ENCODE measurements at regions not wholly inside any gene's neighbourhood (a gene's known extent, or its start where the extent isn't known, plus 50 kb on each side); places are given as distances from the start of the nearest gene placed in this dataset.
A peak's percentile ranks its signal among the peaks of the same experiment; 100 is the strongest.
"Not testable (repeated sequence)": the region's sequence is repeated elsewhere in the genome, so short reads cannot be mapped to it uniquely, and the experiment has no call there.

DNA sequence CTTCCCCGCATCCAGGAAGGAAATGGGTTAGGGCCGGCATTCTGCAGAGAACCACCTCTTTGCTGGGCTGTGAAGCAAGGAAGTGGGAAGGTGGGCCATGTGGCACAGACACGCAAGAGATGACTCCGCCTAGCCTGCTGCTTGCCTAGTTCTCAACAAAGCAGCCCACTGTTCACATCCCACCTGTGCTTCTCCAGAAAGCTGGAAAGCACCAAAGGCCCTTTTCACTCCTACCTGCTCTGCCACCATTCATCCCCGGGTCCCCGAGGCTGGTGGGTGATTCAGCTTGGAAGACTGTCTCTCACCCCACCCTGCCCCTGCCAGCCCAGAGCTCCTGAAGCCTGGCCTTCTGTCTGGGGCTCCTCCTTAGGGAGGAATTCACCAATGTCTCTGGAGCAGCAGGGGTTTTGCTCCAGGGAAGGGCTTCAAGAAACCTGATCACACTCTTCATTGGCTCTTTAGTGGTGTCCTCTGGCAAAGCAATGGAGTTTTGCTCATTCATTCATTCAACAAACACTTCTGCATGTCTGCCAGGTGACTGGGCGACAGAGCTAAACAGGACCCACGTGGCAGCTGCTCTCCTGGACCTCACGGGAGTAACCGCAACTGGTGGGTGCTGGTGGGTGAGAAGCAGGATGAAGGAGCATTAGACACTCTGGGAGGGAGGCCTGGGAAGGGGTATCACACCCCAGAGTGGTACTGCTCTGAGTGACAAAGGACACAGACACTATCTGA lies 145.4 kb upstream of the TLE3 start:
- DNase-seq, result no peak

DNA sequence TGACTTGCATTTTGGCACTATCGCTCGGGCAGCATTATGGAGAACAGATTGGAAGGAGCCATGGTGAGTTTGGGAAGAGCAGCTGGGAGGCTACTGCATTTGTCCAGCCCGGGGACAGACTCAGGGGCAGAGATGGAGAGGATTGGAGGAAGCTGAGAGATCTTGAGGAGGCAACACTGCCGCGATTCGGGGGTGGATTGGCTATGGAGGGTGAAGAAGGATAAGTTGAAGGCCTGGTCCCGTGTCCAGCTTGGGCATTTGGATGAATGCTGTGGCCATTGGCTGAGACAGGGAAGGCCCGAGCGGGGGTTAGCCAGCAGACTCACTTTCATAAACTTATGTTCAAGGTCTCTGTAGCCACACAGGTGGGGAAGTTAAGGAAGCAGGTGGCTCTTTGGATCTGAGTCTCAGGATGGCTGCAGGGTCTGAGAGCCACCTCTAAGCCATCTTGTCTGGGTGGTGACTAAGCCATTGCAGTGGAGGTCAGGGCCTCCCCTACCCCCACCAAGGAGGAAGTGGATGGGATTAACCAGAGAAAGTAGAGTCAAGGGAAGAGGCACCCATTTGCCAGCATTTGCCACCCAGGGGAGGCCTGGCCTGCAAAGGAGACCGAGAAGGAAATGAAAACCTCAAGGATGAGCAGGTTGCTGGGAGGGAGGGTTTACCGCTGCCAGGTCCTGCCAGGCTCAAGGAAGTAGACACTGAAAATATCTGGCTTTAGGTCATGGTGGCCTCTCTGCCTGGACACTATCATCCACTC lies 144.0 kb upstream of the TLE3 start:
- no peak for DNase-seq

- no peak for DNase-seq
These were observed 143.2 kb upstream of the TLE3 start for GRCh38 chr15:70240820-70241430.

GRCh38 chr15:70240082-70240481 lies 142.4 kb upstream of the TLE3 start:
- no peak for DNase-seq

GRCh38 chr15:70238917-70239316 lies 141.2 kb upstream of the TLE3 start:
- no peak for DNase-seq

DNA sequence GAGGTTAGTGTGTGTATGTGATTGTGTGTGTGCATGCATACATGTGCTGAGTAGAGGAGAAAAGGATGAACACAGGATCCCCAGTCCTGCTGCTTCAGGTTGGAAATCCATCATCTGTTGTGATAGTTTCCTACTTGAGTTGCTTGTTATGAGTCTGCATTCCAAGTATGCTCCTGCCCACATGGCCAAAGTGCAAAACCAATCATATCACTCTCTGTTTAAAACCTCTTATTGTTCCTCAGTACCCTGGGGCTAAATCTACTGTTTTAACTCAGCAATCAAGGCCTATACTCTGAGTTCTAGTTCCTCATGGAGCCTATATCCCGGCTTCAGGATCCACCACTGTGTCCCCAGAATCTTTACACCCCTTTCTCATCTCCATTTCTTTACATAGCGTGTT lies 139.9 kb upstream of the TLE3 start:
- DNase-seq, result no peak

GRCh38 chr15:70236341-70237086 lies 138.8 kb upstream of the TLE3 start:
- peak; percentile 76 for DNase-seq

GRCh38 chr15:70235347-70235746 lies 137.6 kb upstream of the TLE3 start:
- DNase-seq, result no peak

DNA sequence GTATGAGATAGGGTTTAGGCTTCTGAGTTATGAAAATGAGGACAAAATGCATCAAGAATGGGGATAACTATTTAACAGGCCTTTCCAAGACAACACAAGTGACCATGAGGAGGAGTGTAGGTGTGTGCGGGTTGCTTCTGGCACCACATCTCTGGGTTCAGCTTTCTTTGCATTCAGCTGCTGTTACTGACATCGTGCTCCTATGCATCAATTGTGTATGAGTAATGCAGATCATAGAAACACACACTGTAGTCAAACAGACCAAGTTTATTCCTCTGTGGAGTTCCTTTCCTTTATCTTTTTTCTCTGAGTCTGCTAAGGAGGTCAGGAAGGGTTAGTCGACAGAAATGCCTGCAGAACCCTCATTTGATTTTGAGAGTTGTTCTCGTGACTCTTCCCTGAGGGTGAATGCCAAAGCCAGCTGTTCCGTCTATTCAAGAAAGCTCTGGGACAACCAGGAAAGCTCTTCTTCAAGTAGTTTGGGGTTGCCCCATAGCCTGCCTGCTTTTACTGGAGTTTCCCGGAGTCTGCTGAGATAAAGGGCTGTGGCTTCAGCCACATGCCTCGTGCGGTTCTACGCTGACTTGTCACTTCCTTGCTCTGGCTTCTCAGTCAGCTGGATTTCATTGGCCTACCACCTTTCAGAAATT lies 136.7 kb upstream of the TLE3 start:
- DNase-seq, result peak; percentile 84

DNA sequence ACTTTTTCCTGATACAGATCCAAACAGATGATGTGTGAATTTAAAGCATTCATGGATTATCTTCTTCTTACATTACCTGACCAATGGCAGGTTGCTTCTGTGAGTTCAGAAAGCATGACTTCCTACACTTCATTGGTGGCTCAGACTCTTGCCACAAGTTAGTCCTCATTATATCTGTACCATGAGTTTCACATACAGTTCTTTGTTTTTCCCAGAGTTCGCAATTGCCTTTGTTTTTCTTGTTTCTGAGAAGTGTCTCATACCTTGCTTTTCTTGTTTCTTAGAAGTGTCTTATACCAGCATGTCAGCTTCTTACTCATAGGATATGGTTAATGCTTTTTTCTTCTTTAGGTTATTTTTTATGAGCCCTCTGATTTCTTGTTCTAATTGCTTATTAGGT lies 133.8 kb upstream of the TLE3 start:
- DNase-seq, result no peak

DNA sequence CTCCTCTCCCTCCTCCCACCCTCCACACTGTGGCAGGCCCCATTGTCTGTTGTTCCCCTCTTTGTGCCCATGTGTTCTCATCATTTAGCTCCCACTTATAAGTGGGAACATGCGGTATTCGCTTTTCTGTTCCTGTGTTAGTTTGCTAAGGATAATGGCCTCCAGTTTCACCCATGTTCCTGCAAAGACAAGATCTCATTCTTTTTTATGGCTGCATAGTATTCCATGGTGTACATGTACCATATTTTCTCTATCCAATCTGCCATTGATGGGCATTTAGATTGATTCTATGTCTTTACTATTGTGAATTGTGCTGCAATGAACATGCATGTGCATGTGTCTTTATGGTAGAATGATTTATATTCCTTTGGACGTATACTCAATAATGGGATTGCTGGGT lies 130.2 kb upstream of the TLE3 start:
- DNase-seq, result not testable (repeated sequence)

- no peak for DNase-seq
These were observed 129.4 kb upstream of the TLE3 start for GRCh38 chr15:70227147-70227546.

DNA sequence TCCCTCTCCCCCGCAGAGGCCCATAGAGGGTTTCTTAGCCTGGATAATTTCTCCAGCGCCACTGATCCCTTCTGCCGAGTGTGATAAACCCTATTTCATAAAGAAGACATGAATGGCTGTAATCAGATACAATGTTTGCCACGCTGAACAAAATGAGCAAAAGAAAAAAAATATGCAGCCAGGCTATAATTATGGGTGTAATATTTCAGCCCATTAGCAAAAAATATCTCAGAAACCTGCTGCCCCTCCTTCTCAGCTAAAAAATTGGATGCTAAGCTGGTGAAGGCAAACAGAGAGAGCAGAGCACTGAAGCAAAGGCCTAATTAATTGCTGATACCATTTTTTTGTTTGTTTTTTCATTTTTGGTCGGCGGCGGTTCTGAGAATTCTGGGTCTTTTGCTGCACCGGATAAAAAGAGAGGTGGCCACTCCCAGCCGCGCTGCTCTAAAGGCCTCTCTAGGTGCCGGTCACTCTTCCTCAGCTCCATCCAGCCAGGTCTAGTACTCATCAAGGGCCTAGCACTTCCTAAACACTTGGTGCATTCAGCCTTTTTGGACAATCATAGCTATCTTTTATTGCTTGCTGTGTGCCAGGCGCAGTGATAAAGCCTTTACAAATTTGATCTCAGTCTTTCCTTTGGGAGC lies 128.7 kb upstream of the TLE3 start:
- DNase-seq, result no peak

GRCh38 chr15:70225416-70225815 lies 127.7 kb upstream of the TLE3 start:
- DNase-seq, result no peak

- peak; percentile 18 for DNase-seq
These were observed 124.9 kb upstream of the TLE3 start for GRCh38 chr15:70222606-70223005.

DNA sequence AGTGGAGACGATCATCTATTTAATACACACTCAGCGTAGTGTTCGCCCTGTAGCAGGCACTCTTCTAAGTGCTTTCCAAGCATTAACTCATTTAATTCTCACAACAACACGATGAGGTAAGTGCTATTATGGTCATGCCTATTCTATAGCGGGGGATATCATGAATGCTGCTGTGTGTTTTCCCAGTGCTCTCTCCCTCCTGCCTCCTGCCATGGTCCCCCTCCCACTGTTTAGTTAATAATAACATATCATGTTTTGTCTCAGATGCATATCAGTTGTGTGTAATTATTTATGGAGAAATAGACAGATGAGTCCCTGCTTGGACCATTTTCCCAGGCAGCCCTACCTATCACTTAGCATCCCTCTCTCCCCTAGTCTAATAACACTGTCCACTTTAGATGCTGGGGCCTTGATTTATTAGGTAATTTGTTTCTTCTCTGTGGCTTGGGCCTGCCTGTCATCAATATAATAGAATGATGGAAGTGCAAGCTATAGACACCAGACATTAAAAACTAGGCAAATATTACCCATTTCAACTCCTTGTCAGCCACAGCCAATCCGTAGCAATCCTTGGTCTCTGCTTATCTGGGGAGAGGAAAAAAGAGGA lies 122.9 kb upstream of the TLE3 start:
- no peak for DNase-seq

DNA sequence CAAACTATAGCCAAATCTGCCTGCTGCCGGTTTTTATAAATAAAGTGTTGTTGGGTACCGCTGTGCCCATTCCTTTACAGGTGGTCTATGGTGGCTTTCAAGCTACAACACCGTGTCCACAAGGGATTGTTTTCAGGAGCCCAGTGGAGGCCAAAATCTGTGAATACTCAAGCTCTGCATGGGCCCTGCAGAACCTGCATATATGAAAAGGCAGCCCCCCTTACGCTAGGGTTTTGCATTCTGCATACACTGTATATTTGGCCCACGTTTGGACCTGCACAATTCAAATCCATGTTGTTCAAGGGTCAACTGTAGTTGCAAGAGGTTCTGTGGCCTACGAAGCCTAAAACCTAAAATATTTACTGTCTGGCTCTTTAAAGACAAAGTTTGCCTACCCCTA lies 122.2 kb upstream of the TLE3 start:
- DNase-seq, result no peak

GRCh38 chr15:70219256-70219895 lies 121.7 kb upstream of the TLE3 start:
- DNase-seq, result no peak

DNA sequence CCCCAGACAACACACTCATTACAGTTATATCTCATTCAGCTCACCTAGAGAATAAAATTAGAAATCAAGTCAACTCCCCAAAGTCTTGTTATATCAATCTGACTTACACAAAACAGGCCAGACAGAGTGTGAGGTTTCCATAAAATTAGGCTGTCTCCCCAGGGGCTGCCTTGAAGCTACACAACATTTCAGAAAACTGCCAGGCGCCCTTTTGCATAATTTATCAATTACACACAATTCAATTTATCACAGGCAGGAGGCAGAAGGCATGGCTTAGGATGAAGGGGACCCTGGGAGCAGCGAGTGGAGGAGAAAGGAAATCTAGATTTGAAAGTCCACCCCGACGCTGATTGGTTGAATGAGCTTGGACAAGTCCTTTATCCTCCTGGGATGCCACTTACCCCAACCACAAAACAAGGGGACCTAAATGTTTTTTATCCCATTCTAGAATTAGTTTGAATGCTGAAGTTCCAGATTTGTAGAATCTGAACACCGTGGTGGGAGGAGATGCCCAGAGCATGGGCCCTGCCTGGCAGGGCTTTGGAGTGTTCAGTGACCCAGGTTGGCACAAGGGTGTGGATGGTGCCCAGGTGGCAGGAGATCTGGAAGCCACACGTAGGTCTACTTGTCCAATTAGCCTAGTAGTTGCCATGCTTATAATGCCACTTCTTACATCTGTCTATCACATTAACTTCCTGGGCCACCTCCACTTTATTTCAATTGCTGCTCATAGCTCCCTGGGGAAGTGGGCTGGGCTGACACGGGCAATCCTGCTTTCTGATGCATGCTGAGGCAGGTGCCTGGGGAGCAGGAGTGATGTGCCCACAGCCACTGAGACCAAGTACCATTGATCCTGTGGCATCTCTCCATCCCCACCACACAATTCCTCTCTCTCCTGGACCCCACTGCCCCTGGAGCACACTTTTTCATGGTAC lies 119.8 kb upstream of the TLE3 start:
- no peak for DNase-seq

GRCh38 chr15:70215951-70216350 lies 118.2 kb upstream of the TLE3 start:
- no peak for DNase-seq

All from fibroblast of skin of scalp (primary cell).